Stimulated activated CD4-positive, alpha-beta T cell treated with anti-CD3 and anti-CD28 coated beads, Interleukin-2, amount 100 ng/mL, for 48 hours (primary cell): ENCODE measurements at regions not wholly inside any gene's neighbourhood (a gene's known extent, or its start where the extent isn't known, plus 50 kb on each side); places are given as distances from the start of the nearest gene placed in this dataset.

Source experiments
- DNase-seq, 2 donors: peaks; one replicate each; pipeline ENCODE4 v3.0.0-alpha.2; 2020

DNA sequence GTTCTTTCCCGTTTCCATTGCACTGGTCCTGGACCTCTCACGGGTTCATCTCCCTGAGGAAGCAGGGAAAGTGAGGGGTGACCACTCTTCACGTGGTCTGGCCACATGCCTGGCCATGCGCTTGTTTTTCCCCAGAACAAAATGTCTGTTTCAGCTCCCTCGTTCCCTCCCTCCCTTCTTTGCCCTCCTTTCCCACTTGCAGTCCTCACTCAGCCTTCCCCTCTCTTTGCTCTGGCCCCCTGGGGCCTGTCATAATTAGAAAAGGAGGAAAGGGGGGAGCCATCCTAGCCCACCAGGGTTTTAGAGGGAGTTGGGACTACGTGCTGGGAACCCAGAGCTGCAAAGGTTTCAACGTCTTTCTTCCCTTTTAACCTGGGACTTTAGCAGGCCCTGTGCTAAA lies 52.8 kb upstream of the CADM1 start:
- no peak for DNase-seq

DNA sequence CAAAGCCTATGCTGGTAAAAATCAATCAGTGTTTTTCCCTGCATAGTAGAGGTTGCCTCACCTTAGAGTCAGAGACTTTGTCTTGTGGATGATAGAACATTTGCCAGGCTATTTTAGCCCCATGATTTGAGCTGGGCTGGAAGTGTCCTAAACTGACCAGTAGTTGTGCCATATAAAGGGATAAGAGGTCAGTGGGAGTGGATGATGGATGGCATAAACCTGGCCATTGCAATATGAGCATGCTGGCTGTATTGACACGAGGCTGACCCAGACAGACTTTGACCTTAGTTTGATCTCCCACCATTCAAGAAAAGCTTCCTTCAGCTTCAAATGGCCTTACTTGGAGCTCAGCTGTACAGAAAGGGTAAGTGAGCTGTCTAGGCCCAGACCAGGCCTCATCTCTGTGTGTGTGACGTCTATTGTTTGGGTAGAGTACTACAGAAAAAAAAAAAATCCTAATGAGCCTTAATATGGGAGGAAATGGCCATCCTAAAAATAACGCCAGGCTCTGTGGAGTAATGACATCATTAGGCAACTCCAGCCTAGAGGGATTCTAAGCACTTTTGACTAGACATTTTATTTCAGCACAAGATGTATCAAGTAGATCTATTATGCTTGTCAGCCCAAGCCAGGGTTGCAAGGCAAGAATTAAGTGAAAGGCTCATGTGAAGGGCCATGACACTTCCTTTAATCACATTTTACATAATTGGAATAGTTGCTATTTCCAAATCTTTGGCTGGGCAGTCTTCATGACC lies 51.3 kb upstream of the CADM1 start:
- no peak for DNase-seq
